ENCODE measurements at regions not wholly inside any gene's neighbourhood (a gene's known extent, or its start where the extent isn't known, plus 50 kb on each side); places are given as distances from the start of the nearest gene placed in this dataset.

DNA sequence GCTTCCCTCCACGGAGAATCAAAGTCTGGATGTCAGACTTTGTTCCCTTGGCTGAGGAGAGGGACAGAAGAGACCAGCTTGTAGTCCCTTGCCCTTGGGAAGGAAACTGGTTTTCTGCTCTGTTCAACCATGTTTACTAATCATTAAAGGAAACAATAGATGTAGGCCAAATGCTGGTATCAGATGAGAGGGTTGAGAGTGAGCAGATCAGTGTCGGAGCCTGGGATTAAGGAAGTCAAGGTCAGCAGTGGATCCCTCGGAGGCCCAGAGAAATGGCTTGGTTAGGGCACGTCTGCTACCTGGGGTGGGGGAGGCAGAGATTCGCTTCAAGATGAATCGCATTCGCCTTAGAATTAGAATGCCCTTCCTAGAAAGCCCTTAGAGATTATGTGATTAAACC, 109.1 kb downstream of the MYCN start:
- Histone ChIP-seq H3K27me3 (ENCODE audit: control insufficient read depth, insufficient read depth, low read length) (no peaks in the 10 kb centered on the region), H4K5ac (ENCODE audit: low read depth, low read length) (no peak overlapping the region), H4K20me1 (ENCODE audit: insufficient read depth, low read length) (no peaks in the 10 kb centered on the region), H3K4me1 (ENCODE audit: control insufficient read depth, insufficient read depth, low read length) (no peaks in the 10 kb centered on the region), H3K14ac (replicated peaks; ENCODE audit: low read depth, low read length) (no peak overlapping the region), H3K23ac (ENCODE audit: low read depth, low read length) (no peak overlapping the region), H3K9ac (ENCODE audit: low read depth, low read length) (no peak overlapping the region), H2BK120ac (ENCODE audit: low read depth, low read length) (no peak overlapping the region), H2AFZ (replicated peaks; ENCODE audit: low read length, poor library complexity) (no peak overlapping the region), H2AK5ac (ENCODE audit: low read depth, low read length) (no peak overlapping the region), H4K91ac (ENCODE audit: insufficient read depth, low read depth, low read length) (no peak overlapping the region), H3K9me1 (ENCODE audit: insufficient read depth, low read length) (no peaks in the 10 kb centered on the region), H2BK5ac (ENCODE audit: low read depth, low read length, poor library complexity, severe bottlenecking) (no peak overlapping the region), H3K18ac (ENCODE audit: low read depth, low read length) (no peak overlapping the region), H3K4ac (ENCODE audit: low read depth, low read length) (no peak overlapping the region), H2AK9ac (replicated peaks; ENCODE audit: low read depth, low read length, poor library complexity) (no peak overlapping the region), H4K8ac (ENCODE audit: low read depth in 2 of 2, low read length in 2 of 2) (no peak overlapping the region), H3K27ac (ENCODE audit: insufficient read depth, low read length) (no peak overlapping the region), H2BK20ac (ENCODE audit: low read depth, low read length) (no peak overlapping the region), H2BK15ac (ENCODE audit: low read depth, low read length) (no peak overlapping the region), H3K4me2 (ENCODE audit: low read depth, low read length) (no peak overlapping the region), H3K79me1 (ENCODE audit: low read depth in 1 of 2, low read length in 2 of 2) (no peaks in the 10 kb centered on the region), H3K9me3 (ENCODE audit: control insufficient read depth, insufficient read depth, low read length) (peaks cover 28% of the 10 kb centered on the region), H3K36me3 (ENCODE audit: control insufficient read depth, insufficient read depth, low read length) (no peaks in the 10 kb centered on the region), H3K56ac (ENCODE audit: extremely low read depth, insufficient read depth, low read length) (no peak overlapping the region), H3K4me3 (ENCODE audit: insufficient read depth, low read depth, low read length) (no peak overlapping the region)
- no CpG with 5 or more reads among the region's 7 CpGs for WGBS, 2 experiments (ENCODE audit: extremely low coverage in 2 of 2, insufficient read length in 1 of 2)
- no TSS peak for BruUV-seq (replicated peaks)
- TF ChIP-seq, protein P1, sequence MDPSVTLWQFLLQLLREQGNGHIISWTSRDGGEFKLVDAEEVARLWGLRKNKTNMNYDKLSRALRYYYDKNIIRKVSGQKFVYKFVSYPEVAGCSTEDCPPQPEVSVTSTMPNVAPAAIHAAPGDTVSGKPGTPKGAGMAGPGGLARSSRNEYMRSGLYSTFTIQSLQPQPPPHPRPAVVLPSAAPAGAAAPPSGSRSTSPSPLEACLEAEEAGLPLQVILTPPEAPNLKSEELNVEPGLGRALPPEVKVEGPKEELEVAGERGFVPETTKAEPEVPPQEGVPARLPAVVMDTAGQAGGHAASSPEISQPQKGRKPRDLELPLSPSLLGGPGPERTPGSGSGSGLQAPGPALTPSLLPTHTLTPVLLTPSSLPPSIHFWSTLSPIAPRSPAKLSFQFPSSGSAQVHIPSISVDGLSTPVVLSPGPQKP (IDR thresholded peaks at IDR 0.05; ENCODE audit: borderline replicate concordance, low read depth, low read length) = no peak
- TF ChIP-seq RCOR1 (IDR thresholded peaks at IDR 0.05; ENCODE audit: insufficient replicate concordance, low read length) (no peak), RFX5 (IDR thresholded peaks at IDR 0.05; ENCODE audit: low read depth, low read length) (no peak), MAZ (IDR thresholded peaks at IDR 0.05; ENCODE audit: borderline replicate concordance, low read depth, low read length) (no peak), BHLHE40 (IDR thresholded peaks at IDR 0.05; ENCODE audit: low read depth, low read length) (no peak), RAD21 (IDR thresholded peaks at IDR 0.05; ENCODE audit: low read length) (no peak), SMC3 (IDR thresholded peaks at IDR 0.05; ENCODE audit: low read depth, low read length) (no peak), FOS (IDR thresholded peaks at IDR 0.05; ENCODE audit: low read depth, low read length) (no peak), CEBPB (IDR thresholded peaks at IDR 0.05; ENCODE audit: low read depth, low read length) (no peak)
- TF ChIP-seq, protein P2, sequence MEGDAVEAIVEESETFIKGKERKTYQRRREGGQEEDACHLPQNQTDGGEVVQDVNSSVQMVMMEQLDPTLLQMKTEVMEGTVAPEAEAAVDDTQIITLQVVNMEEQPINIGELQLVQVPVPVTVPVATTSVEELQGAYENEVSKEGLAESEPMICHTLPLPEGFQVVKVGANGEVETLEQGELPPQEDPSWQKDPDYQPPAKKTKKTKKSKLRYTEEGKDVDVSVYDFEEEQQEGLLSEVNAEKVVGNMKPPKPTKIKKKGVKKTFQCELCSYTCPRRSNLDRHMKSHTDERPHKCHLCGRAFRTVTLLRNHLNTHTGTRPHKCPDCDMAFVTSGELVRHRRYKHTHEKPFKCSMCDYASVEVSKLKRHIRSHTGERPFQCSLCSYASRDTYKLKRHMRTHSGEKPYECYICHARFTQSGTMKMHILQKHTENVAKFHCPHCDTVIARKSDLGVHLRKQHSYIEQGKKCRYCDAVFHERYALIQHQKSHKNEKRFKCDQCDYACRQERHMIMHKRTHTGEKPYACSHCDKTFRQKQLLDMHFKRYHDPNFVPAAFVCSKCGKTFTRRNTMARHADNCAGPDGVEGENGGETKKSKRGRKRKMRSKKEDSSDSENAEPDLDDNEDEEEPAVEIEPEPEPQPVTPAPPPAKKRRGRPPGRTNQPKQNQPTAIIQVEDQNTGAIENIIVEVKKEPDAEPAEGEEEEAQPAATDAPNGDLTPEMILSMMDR (conservative IDR thresholded peaks at IDR 0.05; ENCODE audit: low read depth, low read length) = no peak
- POLR2A ChIA-PET (ENCODE audit: unreplicated experiment) = no interaction called here
- ATAC-seq (ENCODE audit: low read depth) (no peak), DNase-seq (no peak)
- in situ Hi-C loops (cut with MboI; ENCODE audit: low sequenced_read_pairs) = no loop called here
- intact Hi-C loops (cut with micrococcal nuclease) = no loop called here
- dilution Hi-C loops (cut with HindIII; ENCODE audit: low sequenced_read_pairs, unreplicated experiment) = no loop called here
- CTCF ChIA-PET = no interaction called here

Measured in IMR-90 (cell line).